ENCODE measurements at regions not wholly inside any gene's neighbourhood (a gene's known extent, or its start where the extent isn't known, plus 50 kb on each side); places are given as distances from the start of the nearest gene placed in this dataset.

DNA sequence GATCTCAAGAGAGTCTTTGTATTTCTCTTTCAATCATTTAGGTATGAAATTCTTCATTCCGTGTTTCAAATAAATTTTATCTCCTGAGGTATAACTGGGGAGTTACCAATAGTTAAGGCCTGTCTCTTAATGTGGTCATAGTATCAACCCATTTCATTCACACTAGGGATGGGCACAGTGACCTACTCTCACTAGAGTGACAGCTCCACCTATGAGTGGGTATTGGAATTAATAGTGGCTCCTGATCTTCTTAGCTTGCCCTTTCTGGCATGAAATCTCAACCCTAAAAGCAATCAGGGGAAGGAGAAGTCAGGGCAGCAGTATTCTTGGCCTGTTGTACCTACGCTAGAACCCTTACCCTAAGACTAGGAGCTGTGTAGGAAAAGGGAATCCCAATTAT is 507.7 kb downstream of the FAM181B start:
- no peak for FAIRE-seq
- WGBS, 2 experiments (ENCODE audit: extremely low coverage in 1 of 2, insufficient coverage in 1 of 2, insufficient read length in 1 of 2, insufficient replicate concordance in 2 of 2, low coverage in 1 of 2, low lambda C conversion rate in 2 of 2, missing lambda C conversion rate in 1 of 2): 89% methylated on average over 2 of the region's 2 CpGs; no CpG with 5 or more reads in 1 of the 2 experiments
- no peak overlapping the region for H2BK15ac ChIP-seq (ENCODE audit: low read length)

More for the DNA sequence above, 507.7 kb downstream of the FAM181B start:
- ChIA-PET POLR2A (ENCODE audit: partially characterized antibody) (no interaction called here), CTCF (ENCODE audit: partially characterized antibody) (interaction anchor here (0.9 to 5.2 kb wide), 17 partner anchors 9 to 584 kb away, joined by 3 to 25 read pairs (median 5); no protein-coding TSS in a partner anchor)
- H3K79me2 ChIP-seq (ENCODE audit: control insufficient read depth in 1 of 2, insufficient read depth in 2 of 2, low read length in 2 of 2): no peaks in the 10 kb centered on the region
- no peaks in the 10 kb centered on the region for H3K9me3 ChIP-seq (ENCODE audit: insufficient read depth in 2 of 2, low read depth in 1 of 2, low read length in 1 of 2)
- H3K23me2 ChIP-seq (ENCODE audit: low read depth, low read length): no peaks in the 10 kb centered on the region; the same call in 1 of the 2 replicates
- H4K91ac ChIP-seq (replicated peaks; ENCODE audit: insufficient read length, low read length): no peak overlapping the region
- no peak overlapping the region for H3K4ac ChIP-seq (replicated peaks; ENCODE audit: insufficient read length, low read depth, low read length)
- no peak overlapping the region for H2AFZ ChIP-seq (ENCODE audit: low read length)
- H2AK5ac ChIP-seq (ENCODE audit: low read depth, low read length): no peak overlapping the region
- H3K36me3 ChIP-seq (ENCODE audit: control insufficient read depth in 2 of 4, insufficient read depth in 4 of 4, low read length in 3 of 4): no peaks in the 10 kb centered on the region
- no peak overlapping the region for H3K4me3 ChIP-seq (ENCODE audit: extremely low read depth in 1 of 4, insufficient read depth in 2 of 4, low read depth in 3 of 4, low read length in 4 of 4)
- no peaks in the 10 kb centered on the region for H3K27me3 ChIP-seq (replicated peaks in 1 of 4; ENCODE audit: control insufficient read depth in 3 of 4, extremely low read depth in 1 of 4, insufficient read depth in 3 of 4, low read length in 3 of 4)
- no peak overlapping the region for H3K23ac ChIP-seq (ENCODE audit: insufficient read length)
- H3K14ac ChIP-seq (ENCODE audit: insufficient read length): no peak overlapping the region
- H3K18ac ChIP-seq (ENCODE audit: extremely low read depth, low read length): no peak overlapping the region
- H3K56ac ChIP-seq (replicated peaks; ENCODE audit: insufficient read length, low read depth, low read length): no peak overlapping the region
- H2BK120ac ChIP-seq (replicated peaks; ENCODE audit: low read depth, low read length): no peak overlapping the region
- no peak overlapping the region for H2BK20ac ChIP-seq (ENCODE audit: low read length)
- no peak overlapping the region for H2BK5ac ChIP-seq (ENCODE audit: low read depth, low read length)
- no peaks in the 10 kb centered on the region for H3K4me1 ChIP-seq (replicated peaks in 1 of 4; ENCODE audit: control insufficient read depth in 3 of 4, insufficient read depth in 4 of 4, low read length in 3 of 4)
- H3K4me2 ChIP-seq (ENCODE audit: insufficient read depth in 1 of 2, low read depth in 2 of 2, low read length in 2 of 2): no peak overlapping the region
- DNase-seq (ENCODE audit: low read depth in 1 of 2, low spot score in 2 of 2): no peak
- H4K20me1 ChIP-seq (replicated peaks in 1 of 2; ENCODE audit: control insufficient read depth in 1 of 2, insufficient read depth in 2 of 2, low read length in 2 of 2): no peaks in the 10 kb centered on the region
- no peaks in the 10 kb centered on the region for H3K79me1 ChIP-seq (ENCODE audit: low read depth, low read length)
- no peak overlapping the region for H3K9ac ChIP-seq (replicated peaks in 1 of 4; ENCODE audit: extremely low read depth in 1 of 4, low read depth in 3 of 4, low read length in 3 of 4)
- no peak overlapping the region for H4K5ac ChIP-seq (ENCODE audit: insufficient read length, low read depth, low read length)
- TF ChIP-seq RAD21 (IDR thresholded peaks at IDR 0.05 in 1 of 2, conservative IDR thresholded peaks at IDR 0.05 in 1 of 2; ENCODE audit: low read depth in 2 of 2, low read length in 2 of 2) (peak; percentile 62 to 70), EZH2 (IDR thresholded peaks at IDR 0.05; ENCODE audit: low read depth, low read length, severe bottlenecking) (no peak)
- TF ChIP-seq, protein P1, sequence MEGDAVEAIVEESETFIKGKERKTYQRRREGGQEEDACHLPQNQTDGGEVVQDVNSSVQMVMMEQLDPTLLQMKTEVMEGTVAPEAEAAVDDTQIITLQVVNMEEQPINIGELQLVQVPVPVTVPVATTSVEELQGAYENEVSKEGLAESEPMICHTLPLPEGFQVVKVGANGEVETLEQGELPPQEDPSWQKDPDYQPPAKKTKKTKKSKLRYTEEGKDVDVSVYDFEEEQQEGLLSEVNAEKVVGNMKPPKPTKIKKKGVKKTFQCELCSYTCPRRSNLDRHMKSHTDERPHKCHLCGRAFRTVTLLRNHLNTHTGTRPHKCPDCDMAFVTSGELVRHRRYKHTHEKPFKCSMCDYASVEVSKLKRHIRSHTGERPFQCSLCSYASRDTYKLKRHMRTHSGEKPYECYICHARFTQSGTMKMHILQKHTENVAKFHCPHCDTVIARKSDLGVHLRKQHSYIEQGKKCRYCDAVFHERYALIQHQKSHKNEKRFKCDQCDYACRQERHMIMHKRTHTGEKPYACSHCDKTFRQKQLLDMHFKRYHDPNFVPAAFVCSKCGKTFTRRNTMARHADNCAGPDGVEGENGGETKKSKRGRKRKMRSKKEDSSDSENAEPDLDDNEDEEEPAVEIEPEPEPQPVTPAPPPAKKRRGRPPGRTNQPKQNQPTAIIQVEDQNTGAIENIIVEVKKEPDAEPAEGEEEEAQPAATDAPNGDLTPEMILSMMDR (IDR thresholded peaks at IDR 0.05; ENCODE audit: control extremely low read depth in 1 of 3, insufficient read depth in 1 of 3, low read depth in 1 of 3, low read length in 3 of 3): peak in 2 of 3 experiments; percentile 34 to 59; a peak in 3 of 4 replicates
- no peak overlapping the region for H3K27ac ChIP-seq (ENCODE audit: low read depth, low read length)
- no peak overlapping the region for H4K8ac ChIP-seq (ENCODE audit: extremely low read depth, insufficient read depth, low read length)
- H2BK12ac ChIP-seq (ENCODE audit: low read depth, low read length): no peak overlapping the region

All from H1 (cell line).